Endodermal cell (in vitro differentiated cells): ENCODE measurements at regions not wholly inside any gene's neighbourhood (a gene's known extent, or its start where the extent isn't known, plus 50 kb on each side); places are given as distances from the start of the nearest gene placed in this dataset.

ENCODE experiments used
- DNase-seq: peaks from one replicate; pipeline ENCODE4 v3.0.0-alpha.2; 2017
- H3K27ac ChIP-seq: 2 replicates; pipeline ENCODE4 v1.5.1; 2013; ENCODE audit warnings: mild to moderate bottlenecking, low read depth, low read length, moderate library complexity
- H3K27me3 ChIP-seq: 2 replicates; pipeline ENCODE4 v1.6.1; 2013; ENCODE audit warnings: mild to moderate bottlenecking, low read length, moderate library complexity; ENCODE audit not compliant: insufficient read depth, control insufficient read depth, poor library complexity, severe bottlenecking
- H3K36me3 ChIP-seq: 2 replicates; pipeline ENCODE4 v1.7.0; 2013; ENCODE audit warnings: mild to moderate bottlenecking, low read length, moderate library complexity; ENCODE audit not compliant: control insufficient read depth, insufficient read depth
- H3K4me1 ChIP-seq: one replicate; pipeline ENCODE4 v1.7.0; 2013; ENCODE audit warnings: low read length; ENCODE audit not compliant: control insufficient read depth, insufficient read depth
- H3K4me3 ChIP-seq: 2 replicates; pipeline ENCODE4 v1.5.1; 2013; ENCODE audit warnings: mild to moderate bottlenecking, low read length, moderate library complexity
- H3K9ac ChIP-seq: 2 replicates; pipeline ENCODE4 v1.6.1; 2013; ENCODE audit warnings: mild to moderate bottlenecking, low read length, moderate library complexity; ENCODE audit not compliant: poor library complexity, severe bottlenecking; ENCODE audit errors: extremely low read depth
- H3K9me3 ChIP-seq: 2 replicates; pipeline ENCODE4 v1.6.1; 2013; ENCODE audit warnings: mild to moderate bottlenecking, low read length, moderate library complexity; ENCODE audit not compliant: control insufficient read depth
- H3K27ac Mint-ChIP-seq: 2 replicates; pipeline ENCODE4 v1.8.0; 2020; ENCODE audit warnings: mixed read lengths
- H3K27me3 Mint-ChIP-seq: 2 replicates; pipeline ENCODE4 v1.8.0; 2021; ENCODE audit warnings: mild to moderate bottlenecking, mixed read lengths; ENCODE audit not compliant: insufficient read depth
- H3K36me3 Mint-ChIP-seq: 2 replicates; pipeline ENCODE4 v1.8.0; 2020; ENCODE audit warnings: low read depth, mixed read lengths
- H3K4me1 Mint-ChIP-seq: 2 replicates; pipeline ENCODE4 v1.8.0; 2020; ENCODE audit warnings: mixed read lengths
- H3K4me3 Mint-ChIP-seq: 2 replicates; pipeline ENCODE4 v1.8.0; 2020; ENCODE audit warnings: mild to moderate bottlenecking, moderate library complexity, mixed read lengths
- H3K9me3 Mint-ChIP-seq: 2 replicates; pipeline ENCODE4 v1.8.0; 2020; ENCODE audit warnings: mild to moderate bottlenecking, mixed read lengths
- CTCF ChIP-seq: fragments of 200-600 bp; sonication (generic); conservative IDR thresholded peaks from 2 replicates; pipeline ENCODE4 v1.5.0; 2021; ENCODE audit warnings: antibody characterized with exemption, mild to moderate bottlenecking
- WGBS, 2 experiments: methylation state at CpG; one replicate each; pipeline versions ENCODE4 v1.1.5 to v1.1.7; 2013; ENCODE audit warnings: missing lambda C conversion rate in 2 of 2, mixed read lengths in 1 of 2; ENCODE audit not compliant: insufficient coverage in 1 of 2, insufficient read length in 1 of 2; 5-methylcytosine and 5-hydroxymethylcytosine counted together

GRCh38 chr7:32215697-32216096, 145.5 kb upstream of the PDE1C start:
- DNase-seq, result peak; percentile 15
- H3K9ac ChIP-seq, result no peak overlapping the region
- no peaks in the 10 kb centered on the region for H3K27me3 ChIP-seq
- H3K4me1 ChIP-seq, result no peaks in the 10 kb centered on the region
- Mint-ChIP-seq H3K27ac (no peak overlapping the region), H3K9me3 (no peaks in the 10 kb centered on the region), H3K27me3 (peaks cover 11% of the 10 kb centered on the region), H3K36me3 (no peaks in the 10 kb centered on the region), H3K4me1 (no peaks in the 10 kb centered on the region), H3K4me3 (no peak overlapping the region)
- no peaks in the 10 kb centered on the region for H3K9me3 ChIP-seq
- no peak overlapping the region for H3K4me3 ChIP-seq
- WGBS, 2 experiments, result 67% methylated on average over 1 of the region's 1 CpG; no CpG with 5 or more reads in 1 of the 2 experiments
- H3K36me3 ChIP-seq, result no peaks in the 10 kb centered on the region
- no peak overlapping the region for H3K27ac ChIP-seq
- TF ChIP-seq CTCF, result no peak

GRCh38 chr7:32214913-32215312, 144.7 kb upstream of the PDE1C start:
- DNase-seq, result no peak
- no peaks in the 10 kb centered on the region for H3K36me3 Mint-ChIP-seq
- H3K9ac ChIP-seq, result no peak overlapping the region
- H3K27me3 ChIP-seq, result no peaks in the 10 kb centered on the region
- no peak for TF ChIP-seq CTCF
- H3K27ac Mint-ChIP-seq, result no peak overlapping the region
- no peak overlapping the region for H3K27ac ChIP-seq
- peaks cover 12% of the 10 kb centered on the region for H3K27me3 Mint-ChIP-seq
- no peaks in the 10 kb centered on the region for H3K9me3 Mint-ChIP-seq
- H3K4me3 ChIP-seq, result no peak overlapping the region
- H3K4me1 Mint-ChIP-seq, result no peaks in the 10 kb centered on the region
- WGBS, 2 experiments, result 89% methylated on average over 4 of the region's 4 CpGs; no CpG with 5 or more reads in 1 of the 2 experiments
- no peaks in the 10 kb centered on the region for H3K4me1 ChIP-seq
- no peaks in the 10 kb centered on the region for H3K36me3 ChIP-seq
- H3K9me3 ChIP-seq, result no peaks in the 10 kb centered on the region
- no peak overlapping the region for H3K4me3 Mint-ChIP-seq

GRCh38 chr7:32212321-32212720, 142.1 kb upstream of the PDE1C start:
- no peaks in the 10 kb centered on the region for H3K4me1 ChIP-seq
- H3K27ac ChIP-seq, result no peak overlapping the region
- H3K9me3 Mint-ChIP-seq, result no peaks in the 10 kb centered on the region
- no peaks in the 10 kb centered on the region for H3K4me1 Mint-ChIP-seq
- TF ChIP-seq CTCF, result no peak
- H3K27me3 ChIP-seq, result peaks cover 13% of the 10 kb centered on the region
- WGBS, 2 experiments, result 90 to 95% methylated on average over 7 of the region's 7 CpGs
- no peak for DNase-seq
- H3K4me3 Mint-ChIP-seq, result no peak overlapping the region
- H3K4me3 ChIP-seq, result no peak overlapping the region
- no peaks in the 10 kb centered on the region for H3K36me3 Mint-ChIP-seq
- H3K27ac Mint-ChIP-seq, result no peak overlapping the region
- H3K9me3 ChIP-seq, result no peaks in the 10 kb centered on the region
- peaks cover 24% of the 10 kb centered on the region for H3K27me3 Mint-ChIP-seq
- no peak overlapping the region for H3K9ac ChIP-seq
- no peaks in the 10 kb centered on the region for H3K36me3 ChIP-seq
